Pancreas (tissue), 10 donors: ENCODE measurements at regions not wholly inside any gene's neighbourhood (a gene's known extent, or its start where the extent isn't known, plus 50 kb on each side); places are given as distances from the start of the nearest gene placed in this dataset.
"Not testable (repeated sequence)": the region's sequence is repeated elsewhere in the genome, so short reads cannot be mapped to it uniquely, and the experiment has no call there.

Source experiments
- ATAC-seq, 4 donors: fragments of 200-7000 bp; cut with Tn5 transposase; one replicate each; pipeline versions ENCODE4 v1.8.0 to v1.9.1; 2020; ENCODE audit warnings: mild to moderate bottlenecking in 4 of 4, moderate library complexity in 4 of 4
- DNase-seq, 6 donors: peaks; one replicate each; pipeline ENCODE4 v3.0.0-alpha.2; 2020
- FAIRE-seq: peaks from 2 replicates; lab custom pipeline; 2012; peaks lifted over from hg19 to GRCh38; lab: Jason Lieb, UNC
- H3K27ac ChIP-seq, 4 donors: fragments of 200-600 bp; sonication (generic); 1 replicate in 3 of 4; 2 replicates in 1 of 4; pipeline versions ENCODE4 v1.5.0 to v1.8.0; 2020
- H3K27me3 ChIP-seq, 4 donors: fragments of 200-600 bp; one replicate each; pipeline ENCODE4 v1.8.0; 2021
- H3K36me3 ChIP-seq, 3 donors: fragments of 200-600 bp; sonication (generic) in 1 of 3; one replicate each; pipeline versions ENCODE4 v1.5.0 to v1.8.0; 2020 to 2021
- H3K4me1 ChIP-seq, 3 donors: fragments of 200-600 bp; one replicate each; pipeline ENCODE4 v1.8.0; 2021
- H3K4me3 ChIP-seq, 4 donors: fragments of 200-600 bp; sonication (generic) in 2 of 4; one replicate each; pipeline versions ENCODE4 v1.5.0 to v1.8.0; 2020 to 2021
- H3K9me3 ChIP-seq, 4 donors: fragments of 200-600 bp; one replicate each; pipeline ENCODE4 v1.8.0; 2021
- CTCF ChIP-seq, 4 donors: fragments of 200-600 bp; sonication (generic) in 3 of 4; IDR thresholded peaks; one replicate each; pipeline versions ENCODE4 v1.5.0 to v1.8.0; 2021; ENCODE audit warnings: antibody characterized with exemption in 4 of 4
- WGBS, 2 donors: extraction: QIAGEN DNeasy Blood & Tissue Kit; methylation state at CpG; one replicate each; pipeline ENCODE4 v1.1.7; 2013; 5-methylcytosine and 5-hydroxymethylcytosine counted together
- intact Hi-C, 3 donors: fragments of 100-400 bp; cut with DNase I; formaldehyde crosslinking; loops; one replicate each; pipeline versions ENCODE4 v1.11.1 to v1.14.2; 2022
- donor health status: healthy with polysubstance abuse.
- donor health status: DM: no; HTN: no; CAD: no; lungs with moderate emphysema.
- donor health status: DM: no; HTN: no; CAD: no.
- donor health status: control.
- donor health status: control.
- donor health status: Bipolar disorder and iron deficiency.
- donor health status: DM: yes; HTN: yes; CAD: no.
- donor health status: DM: no; HTN: no; CAD: no.
- donor health status: DM: no; HTN: no; CAD: no.
- donor health status: DM: yes; HTN: yes; CAD: no.

GRCh38 chr5:30499402-30499801, 694.1 kb upstream of the CDH6 start:
- intact Hi-C loops: no loop called here
- Histone ChIP-seq H3K36me3 (no peaks in the 10 kb centered on the region), H3K4me3 (no peak overlapping the region), H3K27me3 (no peaks in the 10 kb centered on the region), H3K9me3 (no peaks in the 10 kb centered on the region), H3K4me1 (no peaks in the 10 kb centered on the region), H3K27ac (no peak overlapping the region)
- no peak for TF ChIP-seq CTCF (IDR thresholded peaks at IDR 0.05)
- 33 to 55% methylated on average over 4 of the region's 4 CpGs for WGBS, 2 donors
- no peak for ATAC-seq
- no peak for DNase-seq
- FAIRE-seq: no peak

- DNase-seq (no peak), ATAC-seq (no peak), FAIRE-seq (no peak)
- Histone ChIP-seq H3K4me1 (no peaks in the 10 kb centered on the region), H3K36me3 (no peaks in the 10 kb centered on the region), H3K27me3 (no peaks in the 10 kb centered on the region), H3K4me3 (no peak overlapping the region), H3K9me3 (no peaks in the 10 kb centered on the region), H3K27ac (no peak overlapping the region)
- intact Hi-C loops: no loop called here
- 0 to 11% methylated on average over 1 of the region's 1 CpG for WGBS, 2 donors
- no peak for TF ChIP-seq CTCF (IDR thresholded peaks at IDR 0.05)
These were observed 694.5 kb upstream of the CDH6 start for GRCh38 chr5:30498972-30499371.

GRCh38 chr5:30498509-30498908, 695.0 kb upstream of the CDH6 start:
- intact Hi-C loops, FAIRE-seq, H3K9me3 ChIP-seq: not testable (repeated sequence)

GRCh38 chr5:30494113-30494512, 699.4 kb upstream of the CDH6 start:
- DNase-seq, H3K9me3 ChIP-seq, H3K4me3 ChIP-seq, H3K4me1 ChIP-seq, H3K27me3 ChIP-seq, H3K27ac ChIP-seq, ATAC-seq, intact Hi-C loops, H3K36me3 ChIP-seq, FAIRE-seq: not testable (repeated sequence)
- 58 to 71% methylated on average over 5 of the region's 7 CpGs for WGBS, 2 donors

More at GRCh38 chr5:30498509-30498908, 695.0 kb upstream of the CDH6 start:
- H3K27me3 ChIP-seq, H3K4me1 ChIP-seq, ATAC-seq, H3K4me3 ChIP-seq, DNase-seq, H3K27ac ChIP-seq, H3K36me3 ChIP-seq: not testable (repeated sequence)
- 38 to 46% methylated on average over 3 of the region's 3 CpGs for WGBS, 2 donors

- FAIRE-seq: no peak
- Histone ChIP-seq H3K36me3 (no peaks in the 10 kb centered on the region), H3K9me3 (no peaks in the 10 kb centered on the region), H3K27ac (no peak overlapping the region), H3K4me1 (no peaks in the 10 kb centered on the region), H3K27me3 (no peaks in the 10 kb centered on the region), H3K4me3 (no peak overlapping the region)
- no peak for TF ChIP-seq CTCF (IDR thresholded peaks at IDR 0.05)
- no peak for ATAC-seq
- no peak for DNase-seq
- intact Hi-C loops: no loop called here
These were observed 714.4 kb upstream of the CDH6 start for GRCh38 chr5:30479104-30479503.

GRCh38 chr5:30475429-30475828, 718.1 kb upstream of the CDH6 start:
- no peaks in the 10 kb centered on the region for H3K36me3 ChIP-seq
- no peak for FAIRE-seq
- no peak for ATAC-seq
- no peaks in the 10 kb centered on the region for H3K4me1 ChIP-seq
- no peaks in the 10 kb centered on the region for H3K9me3 ChIP-seq
- no peak for DNase-seq
- no peak overlapping the region for H3K27ac ChIP-seq
- TF ChIP-seq CTCF (IDR thresholded peaks at IDR 0.05): no peak
- 42 to 61% methylated on average over 4 of the region's 4 CpGs for WGBS, 2 donors
- H3K27me3 ChIP-seq: no peaks in the 10 kb centered on the region
- intact Hi-C loops: no loop called here
- no peak overlapping the region for H3K4me3 ChIP-seq
